ENCODE measurements at regions not wholly inside any gene's neighbourhood (a gene's known extent, or its start where the extent isn't known, plus 50 kb on each side); places are given as distances from the start of the nearest gene placed in this dataset.

DNA sequence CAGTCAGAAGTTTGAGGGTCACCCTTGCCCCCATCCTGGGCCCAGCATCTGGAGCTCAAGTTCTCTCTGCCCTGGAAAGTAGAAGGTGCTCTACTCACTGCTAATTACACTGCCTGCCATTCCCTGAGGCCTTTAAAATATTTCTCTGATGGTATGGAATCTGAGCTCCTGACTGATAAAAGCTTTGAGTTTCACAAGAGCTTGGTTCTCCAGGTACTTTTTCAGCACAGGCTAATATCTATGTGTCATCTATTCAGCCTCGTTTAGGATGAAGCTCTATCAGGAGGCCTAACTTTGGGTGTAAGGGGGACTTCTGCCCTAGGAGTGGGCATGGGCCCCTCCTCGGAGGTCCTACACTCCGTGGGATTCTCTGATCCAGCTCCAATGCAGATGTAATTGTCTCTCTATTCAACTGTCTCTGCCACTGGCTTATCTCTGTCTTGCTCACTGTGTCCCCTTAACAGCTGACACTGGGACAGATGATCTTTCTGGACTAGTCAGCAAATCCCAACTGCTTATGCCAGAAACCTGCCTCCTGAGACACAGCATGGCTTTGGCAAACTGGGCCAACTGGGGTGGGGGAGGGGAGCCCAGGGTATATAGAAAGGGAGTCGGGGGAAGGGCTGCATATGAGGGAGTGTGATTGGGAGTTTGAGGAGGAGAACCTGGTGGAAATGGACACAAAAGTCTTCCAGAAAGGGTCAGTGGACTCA, 104.2 kb upstream of the GADD45A start:
- no peak for DNase-seq (ENCODE audit: extremely low read depth, low read depth)
- TF ChIP-seq, protein P1, sequence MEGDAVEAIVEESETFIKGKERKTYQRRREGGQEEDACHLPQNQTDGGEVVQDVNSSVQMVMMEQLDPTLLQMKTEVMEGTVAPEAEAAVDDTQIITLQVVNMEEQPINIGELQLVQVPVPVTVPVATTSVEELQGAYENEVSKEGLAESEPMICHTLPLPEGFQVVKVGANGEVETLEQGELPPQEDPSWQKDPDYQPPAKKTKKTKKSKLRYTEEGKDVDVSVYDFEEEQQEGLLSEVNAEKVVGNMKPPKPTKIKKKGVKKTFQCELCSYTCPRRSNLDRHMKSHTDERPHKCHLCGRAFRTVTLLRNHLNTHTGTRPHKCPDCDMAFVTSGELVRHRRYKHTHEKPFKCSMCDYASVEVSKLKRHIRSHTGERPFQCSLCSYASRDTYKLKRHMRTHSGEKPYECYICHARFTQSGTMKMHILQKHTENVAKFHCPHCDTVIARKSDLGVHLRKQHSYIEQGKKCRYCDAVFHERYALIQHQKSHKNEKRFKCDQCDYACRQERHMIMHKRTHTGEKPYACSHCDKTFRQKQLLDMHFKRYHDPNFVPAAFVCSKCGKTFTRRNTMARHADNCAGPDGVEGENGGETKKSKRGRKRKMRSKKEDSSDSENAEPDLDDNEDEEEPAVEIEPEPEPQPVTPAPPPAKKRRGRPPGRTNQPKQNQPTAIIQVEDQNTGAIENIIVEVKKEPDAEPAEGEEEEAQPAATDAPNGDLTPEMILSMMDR (IDR thresholded peaks at IDR 0.05; ENCODE audit: low read depth, low read length) = no peak

DNA sequence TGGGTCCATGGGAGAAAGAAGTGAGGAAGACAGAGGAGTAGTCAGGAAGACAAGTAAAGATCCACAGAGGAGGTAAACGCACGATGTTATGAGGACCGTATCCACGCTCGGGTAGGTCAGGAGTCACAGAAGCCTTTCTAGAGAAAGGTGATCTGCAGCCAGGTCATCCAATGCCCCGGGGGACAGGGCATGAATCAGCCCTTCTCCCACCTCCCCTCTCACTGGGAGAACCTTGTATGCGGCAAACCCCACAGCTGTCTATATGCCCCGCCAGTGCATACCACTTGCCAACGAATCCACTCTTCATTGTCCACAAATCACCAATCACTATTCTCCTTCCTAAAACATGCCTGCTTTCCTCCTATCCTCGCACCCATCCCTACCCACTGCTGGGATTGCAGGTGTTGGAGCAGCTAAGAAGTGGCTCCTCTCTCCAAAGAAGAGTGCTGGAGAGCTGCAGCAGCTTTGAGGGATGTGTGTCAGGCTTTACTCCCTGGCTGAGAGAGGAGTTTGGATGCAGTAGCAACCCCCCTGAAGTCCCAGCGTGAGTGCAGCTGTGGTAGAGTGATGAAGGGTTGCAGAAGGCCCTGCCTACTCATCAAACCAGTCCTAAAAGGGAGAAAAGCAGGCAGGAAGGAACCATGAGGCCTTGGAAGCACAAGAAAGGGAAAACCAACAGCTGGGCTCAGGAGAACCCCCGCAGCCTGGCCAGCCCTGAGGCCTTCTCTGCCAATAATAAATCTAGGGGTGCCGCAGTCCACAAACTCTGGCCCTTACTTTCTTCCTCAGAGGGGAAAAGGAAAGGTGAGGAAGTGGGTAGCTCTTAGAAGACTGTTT, 102.2 kb upstream of the GADD45A start:
- TF ChIP-seq, protein P1 (IDR thresholded peaks at IDR 0.05; ENCODE audit: low read depth, low read length) = no peak
- DNase-seq (ENCODE audit: extremely low read depth, low read depth) = no peak

DNA sequence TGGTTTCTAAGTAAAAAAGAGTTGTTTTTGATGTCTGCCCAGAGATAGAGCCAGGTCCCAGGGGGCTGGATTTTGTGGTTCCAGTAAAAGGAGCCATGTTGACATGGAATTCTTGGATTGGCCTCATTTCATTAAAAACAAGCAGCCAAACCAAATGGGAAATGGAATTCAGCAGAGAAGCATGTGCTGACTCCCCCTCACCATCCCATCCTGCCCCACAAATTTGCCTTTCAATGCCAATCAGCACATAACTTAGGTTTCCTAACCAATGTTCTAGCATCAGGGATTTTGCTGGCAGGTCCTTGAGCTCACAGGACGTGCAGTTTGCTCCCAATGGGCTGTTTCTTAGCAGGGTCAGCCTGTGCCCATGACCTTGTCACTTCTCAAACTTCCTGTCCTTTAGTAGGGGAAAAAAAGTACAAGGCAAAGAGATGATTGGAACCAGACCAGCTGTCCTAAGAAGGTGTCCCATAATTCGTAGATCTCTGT, 101.5 kb upstream of the GADD45A start:
- DNase-seq (ENCODE audit: extremely low read depth, low read depth) = no peak
- TF ChIP-seq, protein P1 (IDR thresholded peaks at IDR 0.05; ENCODE audit: low read depth, low read length) = no peak

- DNase-seq (ENCODE audit: extremely low read depth, low read depth) = no peak
Observed at GRCh38 chr1:67584938-67585337, 100.1 kb upstream of the GADD45A start.

DNA sequence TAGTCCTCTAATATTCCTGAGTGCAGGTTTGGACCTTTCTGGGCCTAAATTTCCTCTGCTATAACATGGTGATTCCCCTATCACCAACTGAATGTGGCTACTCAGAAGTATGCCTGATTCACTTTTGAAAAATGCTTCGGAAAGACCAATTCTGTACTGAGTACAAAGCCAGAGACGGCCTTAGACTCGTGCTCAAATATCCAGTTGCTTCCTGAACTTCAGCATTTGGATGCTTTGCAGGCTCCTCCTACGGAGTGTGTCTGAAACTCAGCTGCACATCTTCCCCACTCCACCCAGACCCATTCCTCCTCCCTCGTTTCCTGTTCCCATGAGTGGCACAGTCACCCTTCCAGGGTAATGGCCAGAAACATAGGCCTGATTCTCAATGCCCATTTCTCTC, 98.4 kb upstream of the GADD45A start:
- no peak for DNase-seq (ENCODE audit: extremely low read depth, low read depth)

More at GRCh38 chr1:67584938-67585337, 100.1 kb upstream of the GADD45A start:
- TF ChIP-seq, protein P1 (IDR thresholded peaks at IDR 0.05; ENCODE audit: low read depth, low read length) = no peak

GRCh38 chr1:67588178-67588855, 96.7 kb upstream of the GADD45A start:
- no peak for DNase-seq (ENCODE audit: extremely low read depth, low read depth)
- TF ChIP-seq, protein P1 (IDR thresholded peaks at IDR 0.05; ENCODE audit: low read depth, low read length) = no peak

More for the DNA sequence above, 98.4 kb upstream of the GADD45A start:
- TF ChIP-seq, protein P1 (IDR thresholded peaks at IDR 0.05; ENCODE audit: low read depth, low read length) = no peak

Measured in AG09319 (cell line).